ENCODE measurements at regions not wholly inside any gene's neighbourhood (a gene's known extent, or its start where the extent isn't known, plus 50 kb on each side); places are given as distances from the start of the nearest gene placed in this dataset.

DNA sequence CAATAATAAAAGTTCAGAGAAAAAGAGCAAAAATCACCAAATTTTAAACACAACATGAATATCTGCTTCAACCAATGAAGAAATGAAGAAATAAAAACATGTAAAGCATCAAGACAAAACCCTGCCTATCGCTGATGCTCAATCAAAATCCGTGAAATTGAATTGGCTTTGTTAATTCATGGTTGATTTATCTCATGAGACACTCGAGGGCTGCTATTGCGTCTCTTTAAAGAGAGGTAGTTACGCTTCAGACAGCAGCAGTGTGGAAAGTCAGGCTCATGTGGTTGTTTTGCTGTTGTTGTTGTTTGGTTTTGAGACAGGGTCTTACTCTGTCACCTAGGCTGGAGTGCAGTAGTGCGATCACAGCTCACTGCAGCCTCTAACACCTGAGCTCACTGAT lies 65.5 kb upstream of the RGS7 start:
- no peaks in the 10 kb centered on the region for H3K4me1 ChIP-seq (ENCODE audit: control insufficient read depth, insufficient read depth, low read length)
- no peak for DNase-seq
- H3K36me3 ChIP-seq (ENCODE audit: control insufficient read depth, insufficient read depth, low read length) = no peaks in the 10 kb centered on the region
- H3K27me3 ChIP-seq (ENCODE audit: control insufficient read depth, insufficient read depth, low read length) = peaks cover 16% of the 10 kb centered on the region
- H3K4me3 ChIP-seq (ENCODE audit: low read length) = no peak overlapping the region
- no peak overlapping the region for H3K27ac ChIP-seq (ENCODE audit: low read length)
- WGBS (ENCODE audit: insufficient coverage) = 74% methylated on average over 5 of the region's 6 CpGs
- H3K9me3 ChIP-seq (replicated peaks; ENCODE audit: control insufficient read depth, low read depth, low read length) = no peaks in the 10 kb centered on the region

DNA sequence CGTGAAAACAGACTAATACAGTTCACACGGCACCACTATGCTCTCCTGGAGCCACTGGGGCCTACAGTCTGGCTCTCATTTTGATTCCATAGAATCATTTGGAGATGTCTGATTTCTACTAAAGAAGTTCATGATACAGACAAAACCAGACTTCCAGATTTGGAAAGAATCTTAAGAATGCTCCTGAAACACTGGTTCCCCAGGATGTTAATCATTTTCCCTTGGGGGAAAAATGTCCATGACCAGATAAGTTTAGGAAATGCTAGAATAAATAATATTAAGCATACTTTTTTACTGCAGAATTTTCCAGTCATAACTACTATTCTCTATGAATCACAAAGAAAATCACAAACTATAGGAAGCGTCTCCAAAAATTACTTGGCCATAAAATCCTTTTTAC lies 63.0 kb upstream of the RGS7 start:
- no peaks in the 10 kb centered on the region for H3K9me3 ChIP-seq (replicated peaks; ENCODE audit: control insufficient read depth, low read depth, low read length)
- H3K27ac ChIP-seq (ENCODE audit: low read length) = no peak overlapping the region
- DNase-seq = no peak
- no peaks in the 10 kb centered on the region for H3K4me1 ChIP-seq (ENCODE audit: control insufficient read depth, insufficient read depth, low read length)
- no peak overlapping the region for H3K4me3 ChIP-seq (ENCODE audit: low read length)
- no peaks in the 10 kb centered on the region for H3K36me3 ChIP-seq (ENCODE audit: control insufficient read depth, insufficient read depth, low read length)
- WGBS (ENCODE audit: insufficient coverage) = no CpG with 5 or more reads among the region's 3 CpGs
- peaks cover 16% of the 10 kb centered on the region for H3K27me3 ChIP-seq (ENCODE audit: control insufficient read depth, insufficient read depth, low read length)

DNA sequence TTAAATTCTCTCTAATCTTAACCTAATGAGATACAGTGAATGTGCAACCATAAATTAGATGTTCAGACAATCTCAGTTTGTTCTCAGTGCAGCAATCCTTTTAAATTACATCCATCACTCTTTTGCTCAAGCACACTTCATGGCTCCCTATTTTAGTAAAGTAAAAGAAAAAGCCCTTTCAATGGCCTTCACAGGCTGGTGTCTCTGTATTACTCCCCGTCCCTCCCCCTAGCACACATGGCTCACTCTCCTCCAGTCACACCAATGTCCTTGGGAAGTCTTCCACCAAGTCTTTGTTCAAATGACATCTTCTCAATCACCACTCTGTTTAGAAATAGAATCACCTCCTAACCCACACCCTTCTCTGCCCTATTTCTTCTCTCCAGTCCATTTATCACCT lies 60.3 kb upstream of the RGS7 start:
- Histone ChIP-seq H3K4me1 (ENCODE audit: control insufficient read depth, insufficient read depth, low read length) (no peaks in the 10 kb centered on the region), H3K9me3 (replicated peaks; ENCODE audit: control insufficient read depth, low read depth, low read length) (no peaks in the 10 kb centered on the region), H3K27me3 (ENCODE audit: control insufficient read depth, insufficient read depth, low read length) (no peaks in the 10 kb centered on the region), H3K27ac (ENCODE audit: low read length) (no peak overlapping the region), H3K36me3 (ENCODE audit: control insufficient read depth, insufficient read depth, low read length) (no peaks in the 10 kb centered on the region), H3K4me3 (ENCODE audit: low read length) (no peak overlapping the region)
- WGBS (ENCODE audit: insufficient coverage) = 90% methylated on average over 1 of the region's 1 CpG
- DNase-seq = no peak

DNA sequence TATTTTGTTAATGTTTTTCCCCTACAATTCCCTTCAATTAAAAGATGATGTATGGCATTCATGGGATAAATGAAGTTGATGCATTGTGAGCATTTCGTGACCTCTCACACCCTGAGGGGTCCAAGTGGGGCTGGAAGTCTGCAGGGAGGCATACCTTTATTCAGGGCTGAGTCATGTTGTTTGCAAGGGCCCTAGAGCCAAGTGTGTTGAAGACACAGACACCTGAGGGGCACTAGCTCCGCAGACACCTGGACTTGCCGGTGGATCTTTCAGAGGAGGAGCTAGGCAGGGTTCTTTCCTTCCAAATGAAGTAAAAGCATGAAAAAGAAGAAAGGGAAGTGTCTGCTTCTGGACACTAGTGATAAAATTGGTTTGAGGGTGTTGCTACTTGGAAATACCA lies 57.0 kb upstream of the RGS7 start:
- Histone ChIP-seq H3K27ac (ENCODE audit: low read length) (no peak overlapping the region), H3K4me3 (ENCODE audit: low read length) (no peak overlapping the region), H3K9me3 (replicated peaks; ENCODE audit: control insufficient read depth, low read depth, low read length) (no peaks in the 10 kb centered on the region), H3K4me1 (ENCODE audit: control insufficient read depth, insufficient read depth, low read length) (no peaks in the 10 kb centered on the region), H3K27me3 (ENCODE audit: control insufficient read depth, insufficient read depth, low read length) (no peaks in the 10 kb centered on the region), H3K36me3 (ENCODE audit: control insufficient read depth, insufficient read depth, low read length) (no peaks in the 10 kb centered on the region)
- 80% methylated on average over 2 of the region's 3 CpGs for WGBS (ENCODE audit: insufficient coverage)
- DNase-seq = no peak

DNA sequence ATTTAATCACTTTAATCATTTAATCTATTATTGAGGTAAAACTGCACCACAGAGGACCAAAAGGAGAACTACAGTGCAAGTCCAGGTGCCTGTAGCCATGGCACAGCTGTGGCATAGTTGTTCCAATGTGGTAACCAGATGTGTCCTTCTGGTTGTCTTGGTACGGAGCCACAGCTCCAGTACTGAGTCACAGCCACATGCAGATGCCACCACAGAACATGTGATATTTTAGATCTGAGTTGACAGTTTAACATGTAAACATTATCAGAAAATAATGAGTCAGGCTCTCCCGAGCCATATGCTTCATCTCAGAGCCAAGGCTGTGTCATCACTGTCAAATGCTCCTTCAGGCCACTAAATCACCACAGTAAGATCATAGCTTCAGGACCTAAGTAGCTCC lies 56.4 kb upstream of the RGS7 start:
- Histone ChIP-seq H3K4me1 (ENCODE audit: control insufficient read depth, insufficient read depth, low read length) (no peaks in the 10 kb centered on the region), H3K9me3 (replicated peaks; ENCODE audit: control insufficient read depth, low read depth, low read length) (no peaks in the 10 kb centered on the region), H3K36me3 (ENCODE audit: control insufficient read depth, insufficient read depth, low read length) (no peaks in the 10 kb centered on the region), H3K27me3 (ENCODE audit: control insufficient read depth, insufficient read depth, low read length) (no peaks in the 10 kb centered on the region), H3K4me3 (ENCODE audit: low read length) (no peak overlapping the region), H3K27ac (ENCODE audit: low read length) (no peak overlapping the region)
- no peak for DNase-seq
- no CpG with 5 or more reads among the region's 2 CpGs for WGBS (ENCODE audit: insufficient coverage)

DNA sequence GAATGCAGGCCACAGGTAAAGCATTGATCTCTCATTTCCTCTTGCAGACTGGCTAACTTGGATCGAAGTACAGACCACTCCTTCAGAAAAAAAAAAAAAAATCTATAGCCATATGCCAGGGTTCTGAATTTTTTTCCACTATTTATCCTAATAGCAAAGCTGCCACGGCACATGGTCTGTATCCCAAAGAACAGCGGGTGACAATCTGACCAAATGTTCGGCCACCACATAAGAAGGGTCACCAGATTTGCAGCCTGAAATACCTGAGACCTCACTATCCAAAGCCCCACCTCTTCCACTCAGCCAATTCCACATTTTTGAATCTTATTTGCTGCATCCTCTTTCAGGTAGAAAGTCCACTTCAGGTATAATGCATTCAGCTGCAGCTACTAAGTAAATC lies 55.6 kb upstream of the RGS7 start:
- DNase-seq = no peak
- H3K27me3 ChIP-seq (ENCODE audit: control insufficient read depth, insufficient read depth, low read length) = no peaks in the 10 kb centered on the region
- H3K27ac ChIP-seq (ENCODE audit: low read length) = no peak overlapping the region
- H3K36me3 ChIP-seq (ENCODE audit: control insufficient read depth, insufficient read depth, low read length) = no peaks in the 10 kb centered on the region
- WGBS (ENCODE audit: insufficient coverage) = 98% methylated on average over 4 of the region's 4 CpGs
- no peaks in the 10 kb centered on the region for H3K9me3 ChIP-seq (replicated peaks; ENCODE audit: control insufficient read depth, low read depth, low read length)
- H3K4me3 ChIP-seq (ENCODE audit: low read length) = no peak overlapping the region
- no peaks in the 10 kb centered on the region for H3K4me1 ChIP-seq (ENCODE audit: control insufficient read depth, insufficient read depth, low read length)

DNA sequence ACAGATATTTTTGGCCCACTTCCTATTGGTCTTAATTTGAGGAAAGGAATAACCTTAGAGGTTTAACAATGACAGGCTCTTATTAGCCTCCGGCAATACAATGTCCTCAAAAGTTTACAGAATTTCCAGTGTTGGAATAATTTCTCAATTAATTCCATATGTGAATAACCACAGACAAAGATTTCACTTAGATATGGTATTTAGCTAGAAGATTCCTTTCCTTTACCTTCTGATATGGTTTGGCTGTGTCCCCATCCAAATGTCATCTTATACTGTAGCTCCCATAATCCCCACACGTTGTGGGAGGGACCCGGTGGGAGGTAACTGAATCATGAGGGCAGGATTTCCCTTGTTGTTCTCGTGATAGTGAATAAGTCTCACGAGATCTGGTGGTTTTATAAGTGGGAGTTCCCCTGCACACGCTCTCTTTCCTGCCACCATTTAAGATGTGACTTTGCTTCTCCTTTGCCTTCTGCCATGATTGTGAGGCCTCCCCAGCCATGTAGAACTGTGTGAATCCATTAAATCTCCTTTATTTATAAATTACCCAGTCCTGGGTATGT lies 54.9 kb upstream of the RGS7 start:
- H3K4me3 ChIP-seq (ENCODE audit: low read length) = no peak overlapping the region

DNA sequence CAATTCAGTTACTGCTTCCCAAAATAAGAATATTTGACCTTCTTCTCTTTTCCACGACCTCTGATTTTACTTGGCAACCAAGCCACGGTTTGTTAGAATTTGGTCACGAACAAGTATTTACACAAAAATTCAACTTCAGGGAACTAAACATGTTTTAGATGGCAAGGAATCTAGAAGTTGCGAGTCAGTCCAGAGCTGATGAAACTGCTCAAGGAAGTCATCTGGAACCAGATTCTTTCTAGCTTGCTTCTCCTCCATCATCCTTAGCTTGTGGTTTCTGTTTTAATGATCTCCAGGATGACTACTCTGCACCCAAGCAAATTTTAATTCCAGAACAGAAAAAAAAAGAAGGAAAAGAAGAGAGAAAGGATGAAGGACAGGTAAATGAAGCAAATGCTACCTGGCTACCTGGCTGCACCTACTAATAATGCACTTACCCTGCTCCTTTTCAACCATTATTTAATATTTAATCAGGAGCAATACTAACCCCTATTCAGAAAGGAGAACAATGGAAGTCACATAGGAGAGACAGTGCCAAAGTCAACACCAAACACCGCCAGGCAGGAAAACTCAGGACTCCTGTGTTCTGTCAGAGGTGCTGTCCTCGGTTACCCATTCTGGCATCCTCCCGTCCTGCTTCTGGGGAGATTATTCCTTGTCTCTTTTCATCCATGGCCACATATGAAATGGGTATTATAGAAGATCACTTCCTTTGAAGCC lies 54.2 kb upstream of the RGS7 start:
- DNase-seq = no peak
- Histone ChIP-seq H3K27ac (ENCODE audit: low read length) (no peak overlapping the region), H3K4me1 (ENCODE audit: control insufficient read depth, insufficient read depth, low read length) (no peaks in the 10 kb centered on the region), H3K27me3 (ENCODE audit: control insufficient read depth, insufficient read depth, low read length) (no peaks in the 10 kb centered on the region), H3K36me3 (ENCODE audit: control insufficient read depth, insufficient read depth, low read length) (no peaks in the 10 kb centered on the region), H3K4me3 (ENCODE audit: low read length) (no peak overlapping the region), H3K9me3 (replicated peaks; ENCODE audit: control insufficient read depth, low read depth, low read length) (no peaks in the 10 kb centered on the region)
- WGBS (ENCODE audit: insufficient coverage) = 57% methylated on average over 2 of the region's 7 CpGs

More for the DNA sequence above, 54.9 kb upstream of the RGS7 start:
- H3K36me3 ChIP-seq (ENCODE audit: control insufficient read depth, insufficient read depth, low read length) = no peaks in the 10 kb centered on the region
- no peak overlapping the region for H3K27ac ChIP-seq (ENCODE audit: low read length)
- DNase-seq = no peak
- no peaks in the 10 kb centered on the region for H3K4me1 ChIP-seq (ENCODE audit: control insufficient read depth, insufficient read depth, low read length)
- no peaks in the 10 kb centered on the region for H3K9me3 ChIP-seq (replicated peaks; ENCODE audit: control insufficient read depth, low read depth, low read length)
- H3K27me3 ChIP-seq (ENCODE audit: control insufficient read depth, insufficient read depth, low read length) = no peaks in the 10 kb centered on the region
- 67% methylated on average over 3 of the region's 6 CpGs for WGBS (ENCODE audit: insufficient coverage)

DNA sequence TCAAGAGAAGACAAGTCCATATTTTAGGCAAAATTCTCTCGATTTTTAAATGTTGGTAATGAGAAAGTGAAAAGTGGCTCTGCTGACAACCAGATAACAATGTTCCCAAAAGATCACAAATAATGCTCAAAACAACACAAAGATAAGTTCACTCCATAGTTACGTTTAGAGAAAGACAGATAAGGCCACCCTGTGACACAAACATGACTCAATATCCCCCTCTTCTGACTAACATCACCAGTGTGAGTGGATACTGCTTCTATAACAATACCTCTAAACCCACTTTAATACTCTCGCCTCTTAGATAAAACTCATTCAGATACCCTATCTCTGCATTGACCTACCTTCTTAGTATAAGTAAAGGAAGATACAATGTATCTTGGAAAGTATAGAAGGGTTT lies 51.2 kb upstream of the RGS7 start:
- Histone ChIP-seq H3K9me3 (replicated peaks; ENCODE audit: control insufficient read depth, low read depth, low read length) (no peaks in the 10 kb centered on the region), H3K27ac (ENCODE audit: low read length) (no peak overlapping the region), H3K27me3 (ENCODE audit: control insufficient read depth, insufficient read depth, low read length) (no peaks in the 10 kb centered on the region), H3K36me3 (ENCODE audit: control insufficient read depth, insufficient read depth, low read length) (no peaks in the 10 kb centered on the region), H3K4me3 (ENCODE audit: low read length) (no peak overlapping the region), H3K4me1 (ENCODE audit: control insufficient read depth, insufficient read depth, low read length) (no peaks in the 10 kb centered on the region)
- WGBS (ENCODE audit: insufficient coverage) = 33% methylated on average over 1 of the region's 3 CpGs
- no peak for DNase-seq
